HEK293T (cell line): ENCODE measurements at regions not wholly inside any gene's neighbourhood (a gene's known extent, or its start where the extent isn't known, plus 50 kb on each side); places are given as distances from the start of the nearest gene placed in this dataset.
A peak's percentile ranks its signal among the peaks of the same experiment; 100 is the strongest.

Experiments
- CTCF ChIA-PET: fragments of 350-600 bp; formaldehyde crosslinking; extraction: SDS; loops from one replicate; lab custom pipeline; 2021; ENCODE audit warnings: antibody characterized with exemption, inconsistent platforms; lab: Yijun Ruan, JAX
- POLR2A ChIA-PET: fragments of 350-600 bp; formaldehyde crosslinking; extraction: SDS; loops from one replicate; lab custom pipeline; 2020; ENCODE audit warnings: antibody characterized with exemption, inconsistent platforms; lab: Yijun Ruan, JAX
- DNase-seq: peaks from one replicate; pipeline ENCODE4 v3.0.0; 2012; ENCODE audit warnings: mixed read lengths; ENCODE audit errors: extremely low spot score
- ARNT ChIP-seq: fragments of 450-650 bp; IDR thresholded peaks from 2 replicates; pipeline ENCODE4 v1.6.1; 2017; ENCODE audit warnings: mild to moderate bottlenecking
- BHLHE40 ChIP-seq: fragments of 450-650 bp; IDR thresholded peaks from 2 replicates; pipeline ENCODE4 v1.6.1; 2016; ENCODE audit warnings: mild to moderate bottlenecking, moderate library complexity, borderline replicate concordance
- CTBP1 ChIP-seq: fragments of 450-650 bp; IDR thresholded peaks from 2 replicates; pipeline ENCODE4 v1.6.1; 2016; ENCODE audit warnings: borderline replicate concordance
- ELF4 ChIP-seq: fragments of 450-650 bp; IDR thresholded peaks from 2 replicates; pipeline ENCODE4 v1.6.1; 2017; ENCODE audit warnings: antibody characterized with exemption
- FOXA1 ChIP-seq: fragments of 450-650 bp; IDR thresholded peaks from 2 replicates; pipeline ENCODE4 v1.6.1; 2016; ENCODE audit warnings: mild to moderate bottlenecking
- FOXK2 ChIP-seq: fragments of 450-650 bp; IDR thresholded peaks from 2 replicates; pipeline ENCODE4 v1.6.1; 2016; ENCODE audit warnings: mild to moderate bottlenecking
- FOXM1 ChIP-seq: fragments of 450-650 bp; IDR thresholded peaks from 2 replicates; pipeline ENCODE4 v1.6.1; 2017; ENCODE audit warnings: mild to moderate bottlenecking, borderline replicate concordance
- HDGF ChIP-seq: fragments of 450-650 bp; IDR thresholded peaks from 2 replicates; pipeline ENCODE4 v1.6.1; 2017; ENCODE audit warnings: antibody characterized with exemption, borderline replicate concordance
- L3MBTL2 ChIP-seq: fragments of 450-650 bp; conservative IDR thresholded peaks from 2 replicates; pipeline ENCODE4 v1.6.1; 2016; ENCODE audit warnings: mild to moderate bottlenecking
- LEF1 ChIP-seq: fragments of 450-650 bp; IDR thresholded peaks from 2 replicates; pipeline ENCODE4 v1.6.1; 2017; ENCODE audit warnings: mild to moderate bottlenecking, borderline replicate concordance
- NFRKB ChIP-seq: fragments of 450-650 bp; IDR thresholded peaks from 2 replicates; pipeline ENCODE4 v1.6.1; 2016; ENCODE audit warnings: mild to moderate bottlenecking, moderate library complexity
- PKNOX1 ChIP-seq: fragments of 450-650 bp; IDR thresholded peaks from 2 replicates; pipeline ENCODE4 v1.6.1; 2016
- SP1 ChIP-seq: fragments of 450-650 bp; IDR thresholded peaks from 2 replicates; pipeline ENCODE4 v1.6.1; 2017
- SUZ12 ChIP-seq: fragments of 450-650 bp; IDR thresholded peaks from 2 replicates; pipeline ENCODE4 v1.6.1; 2016; ENCODE audit warnings: mild to moderate bottlenecking
- TARDBP ChIP-seq: fragments of 450-650 bp; IDR thresholded peaks from 2 replicates; pipeline ENCODE4 v1.6.1; 2016
- ZNF384 ChIP-seq: fragments of 450-650 bp; IDR thresholded peaks from 2 replicates; pipeline ENCODE4 v1.6.1; 2016

GRCh38 chr1:83104558-83104957 is 894.4 kb downstream of the TTLL7 start:
- DNase-seq = no peak
- POLR2A ChIA-PET = no interaction called here
- CTCF ChIA-PET = no interaction called here
- TF ChIP-seq ARNT (no peak), NFRKB (no peak), SUZ12 (no peak), ZNF384 (no peak), BHLHE40 (no peak), FOXM1 (no peak), PKNOX1 (no peak), LEF1 (no peak), CTBP1 (no peak), SP1 (no peak), L3MBTL2 (no peak), HDGF (no peak), ELF4 (no peak), FOXA1 (no peak), FOXK2 (no peak), TARDBP (no peak)

- CTCF ChIA-PET = no interaction called here
- TF ChIP-seq ELF4 (no peak), SP1 (no peak), TARDBP (no peak), BHLHE40 (no peak), ARNT (no peak), FOXA1 (no peak), L3MBTL2 (no peak), FOXM1 (no peak), NFRKB (no peak), SUZ12 (no peak), HDGF (no peak), ZNF384 (no peak), PKNOX1 (no peak), CTBP1 (no peak), FOXK2 (no peak), LEF1 (no peak)
- DNase-seq = no peak
Measured at GRCh38 chr1:83103341-83103740, 895.6 kb downstream of the TTLL7 start.

GRCh38 chr1:83102630-83103071 is 896.3 kb downstream of the TTLL7 start:
- peak; percentile 72 for DNase-seq
- POLR2A ChIA-PET = no interaction called here
- no peak for TF ChIP-seq SUZ12
- TF ChIP-seq ZNF384 = peak; percentile 76
- TF ChIP-seq TARDBP = no peak
- TF ChIP-seq BHLHE40 = no peak
- TF ChIP-seq FOXA1 = no peak
- no peak for TF ChIP-seq L3MBTL2
- no peak for TF ChIP-seq HDGF
- peak; percentile 96 for TF ChIP-seq PKNOX1
- TF ChIP-seq SP1 = no peak
- TF ChIP-seq ARNT = peak; percentile 65; the same call in 1 of the 2 replicates
- TF ChIP-seq NFRKB = no peak
- TF ChIP-seq CTBP1 = peak; percentile 90
- TF ChIP-seq FOXK2 = no peak
- TF ChIP-seq LEF1 = peak; percentile 83; the same call in 1 of the 2 replicates
- TF ChIP-seq FOXM1 = peak; percentile 71; the same call in 1 of the 2 replicates
- no peak for TF ChIP-seq ELF4
- CTCF ChIA-PET = no interaction called here

More at GRCh38 chr1:83103341-83103740, 895.6 kb downstream of the TTLL7 start:
- POLR2A ChIA-PET = no interaction called here

GRCh38 chr1:83101406-83101805 is 897.5 kb downstream of the TTLL7 start:
- TF ChIP-seq SP1 (no peak), FOXM1 (no peak), TARDBP (no peak), ZNF384 (no peak), ARNT (no peak), LEF1 (no peak), L3MBTL2 (no peak), HDGF (no peak), CTBP1 (no peak), FOXA1 (no peak), BHLHE40 (no peak), ELF4 (no peak), PKNOX1 (no peak), SUZ12 (no peak), FOXK2 (no peak), NFRKB (no peak)
- no peak for DNase-seq
- CTCF ChIA-PET = no interaction called here
- POLR2A ChIA-PET = no interaction called here

GRCh38 chr1:83100133-83100532 is 898.8 kb downstream of the TTLL7 start:
- POLR2A ChIA-PET = no interaction called here
- DNase-seq = no peak
- CTCF ChIA-PET = no interaction called here
- no peak for TF ChIP-seq L3MBTL2
- no peak for TF ChIP-seq ARNT
- TF ChIP-seq FOXM1 = no peak
- no peak for TF ChIP-seq HDGF
- TF ChIP-seq ZNF384 = no peak
- TF ChIP-seq SUZ12 = no peak
